ENCODE measurements at regions not wholly inside any gene's neighbourhood (a gene's known extent, or its start where the extent isn't known, plus 50 kb on each side); places are given as distances from the start of the nearest gene placed in this dataset.

GRCh38 chr14:35222872-35223466, 69.2 kb upstream of the PSMA6 start:
- DNase-seq: no peak

GRCh38 chr14:35223927-35224326, 68.3 kb upstream of the PSMA6 start:
- no peak for DNase-seq

- DNase-seq: peak in 1 of 3 experiments; percentile 18
These were observed 67.6 kb upstream of the PSMA6 start for GRCh38 chr14:35224615-35225014.

- peak; percentile 11 to 49 (median 12) for DNase-seq
These were observed 62.9 kb upstream of the PSMA6 start for GRCh38 chr14:35229084-35229791.

- DNase-seq: no peak
These were observed 62.4 kb upstream of the PSMA6 start for GRCh38 chr14:35229792-35230089.

GRCh38 chr14:35231207-35231760, 60.9 kb upstream of the PSMA6 start:
- no peak for DNase-seq

- no peak for DNase-seq
These were observed 58.0 kb upstream of the PSMA6 start for GRCh38 chr14:35234012-35234805.

GRCh38 chr14:35235840-35236239, 56.3 kb upstream of the PSMA6 start:
- no peak for DNase-seq

- no peak for DNase-seq
These were observed 55.4 kb upstream of the PSMA6 start for GRCh38 chr14:35236806-35237205.

GRCh38 chr14:35240231-35240630, 52.0 kb upstream of the PSMA6 start:
- peak in 2 of 3 experiments; percentile 26 to 64 for DNase-seq

Measured in NCI-H1417 (cell line).